Inferior parietal cortex (tissue), 1 donor: ENCODE measurements at regions not wholly inside any gene's neighbourhood (a gene's known extent, or its start where the extent isn't known, plus 50 kb on each side); places are given as distances from the start of the nearest gene placed in this dataset.

Experiments
- DNase-seq: peaks from one replicate; pipeline ENCODE4 v3.0.0-alpha.2; 2016; ENCODE audit errors: extremely low spot score

DNA sequence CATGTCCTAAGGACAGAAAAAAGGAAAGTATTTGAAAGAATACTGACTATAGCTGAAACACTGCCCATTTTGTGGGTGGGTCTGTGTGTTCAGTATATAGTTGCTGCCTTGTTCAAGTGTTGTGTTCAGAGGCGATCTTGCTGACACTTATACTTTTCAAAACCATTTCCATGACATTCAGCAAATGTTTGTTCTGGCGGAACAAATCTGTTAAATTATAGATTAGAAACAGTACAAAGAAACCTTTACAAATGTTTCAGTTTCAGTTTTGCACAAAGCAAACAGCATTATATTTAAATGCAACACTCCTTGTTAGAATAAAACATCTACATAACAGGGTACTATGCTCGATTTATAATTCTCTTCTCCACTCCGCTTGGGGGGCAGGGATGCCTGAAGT, 2276.3 kb downstream of the MAT2B start:
- no peak for DNase-seq

DNA sequence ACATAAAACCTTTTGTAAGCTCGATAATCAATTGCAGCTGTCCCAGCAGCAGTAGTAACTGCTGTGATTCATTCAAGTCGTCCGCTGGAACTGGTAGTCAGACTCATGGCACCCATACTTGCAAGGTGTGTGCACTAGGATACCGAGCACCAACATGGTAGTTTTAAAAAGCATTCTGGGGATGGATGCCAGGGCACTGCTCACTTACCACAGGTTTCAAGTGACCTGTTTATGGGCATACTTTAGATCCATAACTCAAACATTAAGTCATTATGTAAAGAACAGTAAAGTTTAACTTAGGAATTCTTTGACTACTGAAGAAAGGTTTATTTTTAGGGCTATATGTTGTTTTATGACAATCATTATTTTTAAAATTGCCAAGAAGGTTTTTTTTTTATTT, 2277.6 kb downstream of the MAT2B start:
- DNase-seq, result no peak

DNA sequence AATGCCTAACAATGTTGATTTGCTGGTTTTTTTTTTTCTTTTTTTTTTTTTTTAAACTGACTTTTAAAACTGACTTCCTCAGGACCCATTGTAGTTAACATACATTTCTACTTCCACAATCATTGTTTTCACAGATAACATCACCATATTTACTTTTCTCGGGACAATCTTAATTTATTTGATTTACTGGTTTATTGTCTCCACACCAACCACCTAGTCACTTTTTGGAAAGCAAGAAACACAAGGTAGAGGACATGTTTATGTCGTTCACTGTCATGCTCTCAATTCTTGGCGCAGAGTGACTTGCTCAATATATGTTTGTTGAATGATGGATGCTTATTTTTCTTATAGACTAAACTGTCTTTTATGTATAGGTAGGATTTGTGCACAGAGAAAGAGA, 2280.7 kb downstream of the MAT2B start:
- no peak for DNase-seq

DNA sequence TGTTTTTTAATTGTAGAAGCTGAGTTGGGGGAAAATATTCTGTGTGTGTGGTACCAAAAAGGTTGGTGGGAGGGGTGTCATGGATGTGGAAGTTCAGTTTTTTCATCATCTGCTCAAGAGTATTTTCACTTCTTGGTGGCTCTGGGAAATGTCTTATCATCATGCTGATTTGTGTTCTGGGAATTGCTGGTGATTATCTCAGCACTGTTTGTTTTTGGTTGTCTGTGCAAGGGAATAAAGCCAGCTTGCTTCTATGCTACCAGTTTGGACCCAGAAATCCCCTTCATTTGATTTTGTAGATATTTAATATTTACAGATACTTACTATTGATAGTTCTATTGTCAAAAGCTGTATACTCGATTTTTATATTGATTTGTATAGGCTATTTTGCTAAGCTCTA, 2289.7 kb downstream of the MAT2B start:
- DNase-seq, result no peak

DNA sequence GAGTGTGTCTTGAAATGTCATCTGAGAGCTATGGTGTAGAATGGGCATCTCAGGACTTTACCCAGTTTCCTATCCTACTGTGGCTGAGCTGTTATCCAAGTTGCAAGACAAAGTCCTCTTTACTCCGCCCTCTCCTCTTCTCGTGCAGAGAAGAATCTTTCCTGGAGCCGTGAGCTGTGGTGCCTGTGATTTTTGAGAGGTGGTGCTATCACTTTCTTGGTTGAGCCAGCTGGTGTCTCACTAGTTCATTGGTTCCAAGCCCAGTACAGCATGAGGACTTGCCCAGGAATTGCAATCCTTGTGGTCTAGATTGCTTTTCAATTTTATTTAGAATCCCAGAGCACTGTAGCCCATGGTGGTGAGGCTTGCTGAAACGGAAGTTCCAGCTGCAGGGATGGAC, 2300.3 kb downstream of the MAT2B start:
- no peak for DNase-seq

DNA sequence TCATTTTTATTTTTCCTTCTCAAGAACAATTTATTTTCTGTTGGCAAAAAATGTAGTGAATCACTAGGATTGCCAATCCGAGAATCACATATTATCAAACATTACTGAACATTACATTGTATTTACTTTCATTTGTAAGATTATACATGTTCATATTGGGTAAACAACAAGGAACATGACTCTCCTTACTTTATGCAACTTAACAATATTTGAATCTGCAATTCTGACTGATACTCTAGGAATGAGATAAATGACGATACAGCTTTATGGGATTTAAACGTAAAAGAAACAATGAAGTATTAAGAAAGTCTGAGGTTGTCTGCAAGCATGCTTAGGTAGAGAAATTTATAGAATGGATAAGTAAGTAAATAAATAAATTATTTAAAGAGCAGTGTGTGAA, 2302.9 kb downstream of the MAT2B start:
- DNase-seq, result no peak

DNA sequence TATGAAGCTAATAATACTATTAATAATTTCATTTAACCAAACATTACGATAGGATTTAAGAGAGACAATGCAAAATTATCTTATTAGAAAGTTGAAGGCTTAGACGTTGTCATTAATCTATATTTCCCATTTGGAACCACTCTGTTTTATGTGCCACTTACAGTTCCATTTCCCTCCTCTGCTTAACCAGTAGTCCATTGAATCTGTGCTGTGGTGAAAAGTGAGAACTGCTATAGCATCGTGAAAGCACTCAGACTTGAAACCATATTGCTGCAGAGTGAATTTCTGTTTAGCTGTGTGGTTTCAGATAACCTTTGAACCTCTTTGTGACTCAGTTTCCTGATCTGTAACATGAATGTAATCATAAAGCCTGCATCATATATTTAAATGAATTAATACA, 2304.5 kb downstream of the MAT2B start:
- DNase-seq, result no peak

DNA sequence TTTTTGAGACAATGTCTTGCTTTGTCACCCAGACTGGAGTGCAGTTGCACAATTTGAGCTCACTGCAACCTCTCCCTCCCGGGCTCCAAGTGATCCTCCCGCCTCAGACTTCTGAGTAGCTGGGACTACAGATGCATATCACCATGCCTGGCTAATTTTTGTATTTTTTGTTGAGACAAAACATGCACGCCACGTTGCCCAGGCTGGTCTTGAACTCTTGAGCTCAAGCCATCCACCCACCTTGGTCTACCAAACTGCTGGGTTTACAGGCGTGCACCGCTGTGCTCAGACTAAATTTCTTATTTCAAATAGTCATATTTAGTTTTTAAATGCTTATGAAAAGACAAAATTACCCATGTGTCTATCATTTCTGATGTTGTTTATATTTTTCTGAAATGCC, 2324.1 kb downstream of the MAT2B start:
- DNase-seq, result no peak

DNA sequence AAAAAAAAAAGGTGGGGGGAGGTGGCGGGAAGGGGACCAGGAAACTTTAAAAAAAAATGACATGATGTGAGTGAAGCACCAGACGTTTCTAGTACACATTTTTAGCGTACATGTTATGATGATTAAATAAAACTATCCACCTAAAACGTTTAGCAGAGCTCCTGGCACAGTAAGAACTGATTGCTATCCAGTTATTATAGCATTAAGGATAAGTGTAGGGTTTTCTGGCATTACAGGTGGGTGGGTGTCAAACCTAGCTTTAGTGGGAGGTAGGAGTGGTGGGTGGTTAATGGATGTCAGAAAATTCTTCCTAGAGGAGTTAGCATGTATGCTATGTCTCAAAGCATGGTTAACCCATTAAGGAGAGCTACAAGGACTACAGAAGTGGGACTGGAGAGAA, 2329.5 kb downstream of the MAT2B start:
- DNase-seq, result no peak

DNA sequence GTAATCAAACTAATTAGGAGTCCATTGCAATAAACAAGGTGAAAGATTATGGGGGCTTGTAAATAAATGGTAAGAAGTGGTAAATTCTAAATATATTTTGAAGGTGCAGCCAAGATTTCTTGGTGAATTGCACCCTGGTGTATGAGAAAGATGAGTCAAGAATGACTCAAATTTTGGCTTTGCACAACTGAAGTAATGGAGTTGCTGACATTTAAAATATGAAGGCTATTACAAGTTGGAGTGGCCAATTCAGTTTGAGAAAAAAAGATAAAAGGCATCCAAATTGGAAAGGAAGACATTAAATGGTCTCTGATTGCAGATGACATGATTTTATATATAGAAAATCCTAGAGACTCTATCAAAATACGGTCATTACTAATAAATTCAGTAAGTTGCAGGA, 2330.6 kb downstream of the MAT2B start:
- no peak for DNase-seq

DNA sequence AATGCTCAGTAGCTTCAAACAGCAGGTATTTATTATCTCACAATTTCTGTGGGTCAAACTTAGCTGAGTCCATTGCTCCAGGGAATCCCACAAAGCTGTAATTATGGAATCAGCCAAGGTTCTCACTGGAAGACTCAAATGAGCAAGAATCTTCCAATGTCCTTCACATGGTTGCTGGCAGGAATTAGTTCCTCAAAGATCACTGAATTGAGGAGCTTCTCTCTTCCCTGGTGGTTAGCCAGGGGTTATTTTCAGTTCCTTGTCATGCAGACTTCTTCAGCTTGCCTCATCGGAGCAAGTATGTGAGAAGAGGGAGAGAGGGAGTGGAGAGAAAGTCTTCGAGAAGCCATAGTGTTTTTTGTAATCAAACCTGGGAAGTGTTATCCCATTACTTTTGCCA, 2331.9 kb downstream of the MAT2B start:
- DNase-seq, result no peak

DNA sequence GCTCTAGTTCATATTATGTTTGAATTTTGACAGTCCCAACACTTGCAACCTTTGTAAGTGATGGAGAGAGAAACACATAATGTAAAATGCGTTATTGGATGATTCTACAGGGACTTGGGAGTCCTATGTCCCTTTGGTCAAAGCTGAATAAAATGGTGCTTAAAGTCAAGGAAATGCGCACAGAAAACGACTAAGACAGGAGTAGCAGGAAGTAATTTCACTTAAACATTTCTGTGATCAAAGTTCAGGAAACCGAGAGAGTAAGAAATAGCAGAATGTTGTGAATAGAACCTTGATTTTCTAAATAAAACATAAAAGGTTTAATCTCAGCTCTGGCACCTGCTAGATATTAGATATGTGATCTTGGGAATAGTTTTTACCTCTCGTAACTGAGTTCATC, 2339.2 kb downstream of the MAT2B start:
- no peak for DNase-seq

DNA sequence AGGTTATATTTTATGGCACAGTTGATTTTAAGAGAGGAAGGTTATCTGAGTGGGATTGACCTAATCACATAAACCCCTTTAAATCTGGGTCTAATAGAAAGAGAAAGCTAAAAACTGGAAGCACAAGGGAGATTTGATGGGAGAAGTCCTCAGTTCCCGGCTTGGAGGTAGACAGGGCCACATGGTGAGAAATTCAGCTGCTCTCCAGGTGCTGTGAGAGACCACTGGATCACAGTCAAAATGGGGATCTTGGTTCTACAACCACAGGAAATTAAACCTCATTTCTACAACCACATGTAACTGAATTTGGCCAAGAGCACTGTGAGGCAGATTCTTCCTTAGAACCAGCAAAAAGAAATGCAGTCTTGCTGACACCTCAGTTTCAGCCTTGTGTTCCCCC, 2352.7 kb downstream of the MAT2B start:
- DNase-seq, result no peak

DNA sequence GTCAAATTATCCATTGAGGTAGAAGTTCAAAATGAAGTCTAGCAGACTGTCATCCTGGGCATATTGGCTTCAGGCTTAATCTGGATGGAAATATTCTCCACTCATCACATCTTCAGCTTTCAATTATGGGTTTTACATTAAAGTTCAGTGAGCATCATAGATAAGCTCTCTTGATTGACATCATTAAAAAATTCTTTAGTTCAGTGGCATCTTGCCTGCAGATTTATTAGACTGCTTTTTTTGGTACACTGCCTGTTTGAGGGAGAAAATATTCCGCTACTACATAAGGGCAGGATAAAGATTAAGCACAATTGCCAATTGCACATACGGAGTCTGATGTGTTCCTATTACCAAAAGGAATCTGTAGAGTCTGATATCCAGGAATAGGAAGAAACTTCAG, 2353.8 kb downstream of the MAT2B start:
- DNase-seq, result no peak

DNA sequence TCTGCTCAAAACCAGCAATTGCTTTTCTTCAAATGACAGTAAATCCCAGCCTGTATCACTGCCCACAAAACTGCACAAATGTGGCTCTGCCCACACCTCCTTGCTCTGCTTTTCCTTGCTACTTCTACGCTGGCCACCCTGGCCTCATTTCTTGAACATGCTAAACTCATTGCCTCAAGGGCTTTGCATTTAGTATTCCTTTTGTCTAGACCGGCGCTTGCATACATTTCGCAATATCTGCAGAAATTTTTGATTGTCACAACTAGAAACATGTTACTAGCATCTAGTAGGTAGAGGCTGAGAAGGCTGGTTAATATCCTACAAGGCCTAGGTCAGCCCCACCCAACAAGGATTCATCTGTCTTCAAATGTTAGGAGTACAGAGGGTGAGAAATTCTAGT, 2357.8 kb downstream of the MAT2B start:
- DNase-seq, result no peak

DNA sequence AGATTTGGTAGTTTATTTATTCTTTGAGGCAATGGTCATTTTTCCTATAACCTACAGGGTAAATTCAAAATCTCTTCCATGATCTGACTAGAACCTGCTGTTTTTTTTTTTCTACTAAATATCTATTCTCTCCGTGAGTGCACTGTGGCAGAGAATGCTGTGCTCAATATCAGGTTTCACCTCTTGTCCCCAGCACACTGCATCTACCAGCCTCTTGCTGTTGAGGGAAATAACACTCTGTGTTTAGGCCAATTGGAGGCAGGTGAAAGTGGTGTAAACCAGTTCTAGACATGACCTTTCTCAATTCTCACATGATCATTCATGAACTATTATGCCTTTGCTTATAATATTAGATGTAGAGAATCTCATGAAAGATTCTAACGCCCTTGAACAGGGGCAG, 2365.9 kb downstream of the MAT2B start:
- no peak for DNase-seq

DNA sequence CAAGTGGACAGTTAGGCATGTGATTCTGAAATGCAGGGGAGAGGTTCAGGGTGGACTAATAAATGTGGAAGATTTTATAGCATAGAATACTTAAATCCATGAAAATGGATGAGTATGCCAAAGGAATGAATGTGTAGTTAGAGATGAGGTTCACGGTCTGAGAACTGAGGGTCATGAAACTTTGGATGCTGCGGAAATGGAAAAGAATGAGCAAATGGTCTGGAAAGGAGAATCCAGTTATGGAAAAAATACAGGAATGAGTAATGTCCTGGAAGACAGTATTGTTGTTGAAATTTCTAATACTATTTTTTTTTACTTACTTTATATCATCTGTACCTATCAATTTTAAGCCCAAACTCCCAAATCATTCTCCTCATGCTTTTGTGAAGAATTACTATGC, 2369.4 kb downstream of the MAT2B start:
- no peak for DNase-seq

DNA sequence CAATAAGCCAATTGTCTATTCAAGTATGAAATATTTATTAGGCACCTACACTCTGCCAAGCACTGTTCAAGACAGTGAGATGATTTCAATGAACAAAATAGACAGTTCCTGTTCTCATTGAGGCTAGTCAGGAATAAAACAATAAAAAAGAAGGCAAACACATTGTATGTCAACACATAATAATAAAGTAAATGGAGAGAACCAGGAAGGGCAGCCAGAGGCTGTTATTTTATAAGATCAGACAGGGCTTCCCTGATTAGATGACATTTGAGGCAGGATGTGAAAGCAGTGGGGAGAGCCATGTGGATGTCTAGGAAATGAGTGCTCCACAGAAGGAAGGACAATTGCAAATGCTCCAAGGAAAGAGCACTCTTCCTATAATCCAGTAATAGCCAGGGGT, 2371.1 kb downstream of the MAT2B start:
- no peak for DNase-seq

DNA sequence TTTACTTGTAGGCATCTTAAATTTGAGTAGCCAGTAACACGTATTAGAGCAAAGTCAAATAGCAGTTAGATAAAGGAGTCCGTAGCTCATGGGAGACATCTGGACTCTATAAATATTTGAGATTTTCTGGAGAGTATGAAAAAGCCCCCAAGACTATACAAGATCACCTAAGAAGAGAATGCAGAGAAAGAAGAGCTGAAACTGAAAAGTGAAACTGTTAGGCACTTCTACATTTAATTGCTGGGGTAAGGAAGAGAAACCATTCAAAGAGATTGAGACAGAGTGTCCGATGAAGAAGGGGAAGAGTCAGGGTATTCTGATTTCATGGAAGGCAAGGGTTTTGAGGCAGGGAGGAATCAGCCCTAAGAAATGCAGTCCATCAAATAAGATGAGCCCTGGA, 2372.1 kb downstream of the MAT2B start:
- DNase-seq, result no peak

DNA sequence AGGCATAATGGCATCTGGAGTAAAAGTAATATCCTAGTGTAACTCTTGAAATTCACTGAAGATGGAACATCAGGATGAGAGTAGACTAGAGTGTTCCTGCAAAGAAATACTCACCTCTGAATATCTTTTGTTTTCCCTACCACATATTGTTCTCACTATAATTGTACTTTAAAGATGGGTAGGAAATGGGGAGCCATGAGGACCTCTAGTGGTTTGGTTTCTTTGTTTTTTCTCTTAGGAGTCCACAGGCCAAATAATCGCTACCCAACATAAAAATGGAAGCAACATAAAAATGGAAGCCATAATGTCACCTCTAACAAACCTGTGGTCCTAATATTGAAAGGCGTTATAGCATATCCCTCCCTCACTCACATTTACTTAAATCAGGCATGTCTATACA, 2375.8 kb downstream of the MAT2B start:
- no peak for DNase-seq

DNA sequence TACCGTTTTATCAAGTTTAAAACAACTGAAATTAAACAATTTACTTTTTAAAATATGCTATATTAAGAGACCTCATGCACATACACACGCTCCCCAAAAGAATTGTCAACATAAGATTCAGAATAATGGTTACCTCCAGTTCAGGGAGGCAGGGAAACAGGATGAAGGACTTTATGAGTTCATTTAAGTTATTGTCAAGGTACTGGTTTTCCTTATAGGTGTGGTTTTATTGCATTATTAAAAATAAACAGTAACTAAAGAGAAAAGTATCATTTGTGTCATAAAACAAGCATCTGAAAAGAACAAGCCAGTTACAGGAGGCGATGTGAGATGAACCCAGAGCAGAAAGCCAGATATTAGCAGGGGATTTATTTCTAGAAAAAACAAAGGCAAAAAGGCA, 2376.7 kb downstream of the MAT2B start:
- no peak for DNase-seq

DNA sequence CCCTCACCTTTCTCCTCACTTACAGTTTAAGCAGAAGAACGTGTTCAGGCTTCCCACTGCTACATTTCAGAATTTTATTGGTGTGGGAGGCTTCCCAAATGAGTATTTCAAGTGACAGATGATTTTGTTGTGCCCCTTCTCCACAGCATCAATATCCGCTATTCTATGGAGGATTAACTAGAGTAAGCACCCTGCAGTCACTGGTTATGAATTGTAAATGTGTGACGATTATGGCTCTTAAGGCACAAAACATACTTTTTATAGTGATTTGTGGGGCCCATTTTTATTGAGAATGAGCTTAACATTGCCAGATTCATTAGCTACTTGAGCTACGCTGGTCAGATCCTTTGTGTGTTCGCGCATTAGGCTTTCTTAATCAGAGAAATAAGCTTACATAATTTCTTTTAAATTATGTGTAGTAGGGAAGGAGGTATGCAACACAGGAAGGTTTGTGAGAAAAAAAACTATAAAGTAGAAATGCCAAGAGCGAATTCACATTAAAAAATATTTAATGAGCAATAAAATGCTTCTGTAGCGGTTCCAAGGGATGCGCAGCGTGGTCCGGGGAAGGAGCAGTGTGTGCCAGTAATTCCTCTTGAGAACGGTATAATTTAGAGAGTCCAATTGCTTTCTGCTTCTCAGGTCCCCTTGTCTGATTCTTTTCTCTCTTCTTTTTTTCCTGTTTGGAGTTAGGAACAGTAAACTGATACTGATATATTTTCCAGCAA, 2380.4 kb downstream of the MAT2B start:
- no peak for DNase-seq

DNA sequence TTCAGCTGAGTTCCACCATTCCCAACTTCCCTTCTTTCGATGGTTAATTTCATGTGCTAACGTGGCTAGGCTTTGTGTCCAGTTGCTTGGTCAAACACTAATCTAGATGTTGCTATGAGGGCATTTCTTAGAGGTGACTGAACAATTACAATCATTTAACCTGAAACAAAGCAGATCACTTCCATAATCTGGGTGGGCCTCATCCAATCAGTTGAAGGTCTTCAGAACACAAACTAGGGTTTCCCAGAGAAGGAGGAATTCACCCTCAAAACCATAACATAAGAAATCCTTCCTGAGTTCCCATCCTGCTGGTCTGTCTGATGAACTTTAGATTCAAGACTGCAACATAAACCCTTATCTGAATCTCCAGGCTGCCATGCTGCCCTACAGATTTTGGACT, 2381.7 kb downstream of the MAT2B start:
- no peak for DNase-seq

DNA sequence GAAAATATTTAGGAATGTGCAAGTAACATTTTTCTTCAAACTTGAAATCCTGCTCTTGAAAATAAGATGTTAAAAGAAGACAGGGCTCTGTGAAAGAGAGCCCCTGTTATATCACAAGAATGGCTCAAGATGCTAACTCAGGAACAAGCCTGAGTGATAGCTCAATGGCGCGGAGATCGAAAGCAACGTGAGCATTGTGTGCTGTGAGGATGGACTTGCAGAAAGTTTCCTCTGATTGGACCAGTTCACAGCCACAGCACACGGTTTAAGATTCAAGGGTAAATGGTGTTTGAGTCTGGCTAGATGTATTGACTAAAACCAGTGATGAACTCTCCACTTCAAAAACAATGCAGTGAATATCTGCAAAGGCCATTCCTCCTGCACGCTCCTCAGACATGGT, 2387.0 kb downstream of the MAT2B start:
- no peak for DNase-seq

DNA sequence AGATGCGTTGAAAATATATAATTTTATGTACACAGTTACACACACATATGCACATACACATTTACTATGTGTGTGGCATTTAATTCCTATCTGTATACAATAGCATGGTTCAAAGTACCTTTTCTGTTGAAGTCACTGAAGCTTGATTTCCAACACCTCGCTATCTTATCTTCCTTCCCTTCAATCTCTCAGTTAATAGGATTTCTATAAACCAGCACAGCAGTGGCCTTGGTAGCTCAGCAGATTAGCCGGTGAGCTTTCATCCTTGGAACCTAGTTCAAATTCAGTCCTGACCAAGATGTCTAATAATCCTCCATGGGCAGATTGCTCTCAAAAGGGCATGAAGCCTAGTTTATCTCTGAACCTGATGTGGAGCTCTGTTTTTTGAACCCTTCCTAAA, 2389.5 kb downstream of the MAT2B start:
- DNase-seq, result no peak
